ENCODE measurements at regions not wholly inside any gene's neighbourhood (a gene's known extent, or its start where the extent isn't known, plus 50 kb on each side); places are given as distances from the start of the nearest gene placed in this dataset.

- no peak for TF ChIP-seq CTCF (IDR thresholded peaks at IDR 0.05 in 4 of 5, conservative IDR thresholded peaks at IDR 0.05 in 1 of 5)
- TF ChIP-seq POLR2A (IDR thresholded peaks at IDR 0.05) = no peak
- intact Hi-C loops (cut with DNase I; ENCODE audit: low total_unique reads) = loop anchor here (5.0 kb wide), 1 partner anchor 1500 kb away; no protein-coding TSS in a partner anchor
- no peaks in the 10 kb centered on the region for H3K27me3 ChIP-seq
- in situ Hi-C loops (cut with MboI; ENCODE audit: low sequenced_read_pairs in 4 of 4) = loop anchor here in 3 of 4 donors (25.0 kb wide), 2 partner anchors 635 to 660 kb away; no protein-coding TSS in a partner anchor
- ATAC-seq (no peak), DNase-seq (no peak)
- H3K27ac ChIP-seq = no peak overlapping the region
- H3K36me3 ChIP-seq = no peaks in the 10 kb centered on the region
- H3K4me1 ChIP-seq = peaks cover 5% of the 10 kb centered on the region in 2 donors
- no peaks in the 10 kb centered on the region for H3K9me3 ChIP-seq
- no peak overlapping the region for H3K4me3 ChIP-seq
Observed at GRCh38 chr4:157977086-157977485, 195.7 kb downstream of the GASK1B start.

DNA sequence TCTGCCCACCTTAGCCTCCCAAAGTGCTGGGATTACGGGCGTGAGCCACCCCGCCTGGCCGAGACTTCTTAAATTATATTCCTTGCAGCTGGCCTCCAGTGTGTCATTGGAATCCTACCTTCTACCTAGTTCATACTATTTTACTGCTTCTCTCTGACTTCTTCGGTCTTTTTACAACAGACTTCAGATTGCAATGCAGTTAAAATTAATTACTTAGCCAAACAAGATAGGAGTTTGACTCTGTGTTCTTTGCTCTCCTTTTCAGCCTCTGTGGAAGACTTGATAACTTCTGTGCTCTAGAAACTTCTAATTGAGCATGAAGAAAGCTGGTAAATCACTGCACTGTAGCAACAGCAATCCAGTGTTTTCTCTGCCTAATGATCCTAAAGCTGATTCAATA is 199.5 kb downstream of the GASK1B start:
- Histone ChIP-seq H3K9me3 (no peaks in the 10 kb centered on the region), H3K4me1 (no peaks in the 10 kb centered on the region), H3K27ac (no peak overlapping the region), H3K4me3 (no peak overlapping the region), H3K27me3 (no peaks in the 10 kb centered on the region), H3K36me3 (no peaks in the 10 kb centered on the region)
- in situ Hi-C loops (cut with MboI; ENCODE audit: low sequenced_read_pairs in 4 of 4) = loop anchor here in 1 of 4 donors (25.0 kb wide), 1 partner anchor 761 kb away; the partner anchor contains the start of gene GRIA2
- ATAC-seq (no peak), DNase-seq (no peak)
- intact Hi-C loops (cut with DNase I; ENCODE audit: low total_unique reads) = no loop called here
- TF ChIP-seq POLR2A (IDR thresholded peaks at IDR 0.05) = no peak
- no peak for TF ChIP-seq CTCF (IDR thresholded peaks at IDR 0.05 in 4 of 5, conservative IDR thresholded peaks at IDR 0.05 in 1 of 5)

- no peaks in the 10 kb centered on the region for H3K27me3 ChIP-seq
- no peak for DNase-seq
- intact Hi-C loops (cut with DNase I; ENCODE audit: low total_unique reads) = no loop called here
- no peaks in the 10 kb centered on the region for H3K4me1 ChIP-seq
- no peak overlapping the region for H3K4me3 ChIP-seq
- no peak overlapping the region for H3K27ac ChIP-seq
- in situ Hi-C loops (cut with MboI; ENCODE audit: low sequenced_read_pairs in 4 of 4) = loop anchor here in 1 of 4 donors (25.0 kb wide), 1 partner anchor 752 kb away; the partner anchor contains the start of gene GRIA2
- no peak for ATAC-seq
- TF ChIP-seq POLR2A (IDR thresholded peaks at IDR 0.05) (no peak), CTCF (IDR thresholded peaks at IDR 0.05 in 4 of 5, conservative IDR thresholded peaks at IDR 0.05 in 1 of 5) (no peak)
- H3K36me3 ChIP-seq = no peaks in the 10 kb centered on the region
- no peaks in the 10 kb centered on the region for H3K9me3 ChIP-seq
Observed at GRCh38 chr4:157964463-157964862, 208.4 kb downstream of the GASK1B start.

DNA sequence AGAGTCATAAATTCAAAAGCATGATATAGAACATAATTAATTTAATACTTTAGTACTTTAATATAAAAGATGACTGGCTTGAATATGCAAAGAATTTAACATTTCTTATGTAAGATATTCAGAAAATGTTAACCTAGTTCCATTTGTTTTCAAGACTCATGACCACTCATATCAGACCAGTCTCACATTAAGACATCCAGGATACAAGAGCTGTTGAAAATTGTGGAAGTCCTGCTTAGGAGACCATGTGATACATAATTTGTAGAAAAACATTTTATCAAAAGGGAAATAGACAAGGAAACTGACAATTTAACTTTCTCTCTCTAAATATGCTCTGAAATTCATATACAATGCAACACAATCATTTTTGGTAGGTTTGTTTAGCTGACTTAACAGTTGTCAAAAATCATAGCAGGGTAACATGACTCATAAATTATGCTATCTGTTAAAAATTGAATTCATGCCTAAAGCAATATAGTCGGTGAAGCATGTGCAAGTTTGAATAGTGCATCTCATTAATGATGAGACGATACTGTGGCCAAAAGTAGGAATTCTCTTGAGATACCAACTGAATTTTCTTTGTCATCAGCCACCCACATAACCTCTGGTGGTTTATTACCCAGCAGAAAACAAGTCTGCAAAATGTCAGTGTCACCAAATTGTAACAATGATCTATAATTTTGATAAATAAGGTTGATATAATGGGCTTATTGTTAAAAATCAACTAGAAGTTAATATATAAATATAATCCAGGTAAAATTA is 211.4 kb downstream of the GASK1B start:
- TF ChIP-seq CTCF (IDR thresholded peaks at IDR 0.05 in 4 of 5, conservative IDR thresholded peaks at IDR 0.05 in 1 of 5) (no peak), POLR2A (IDR thresholded peaks at IDR 0.05) (no peak)
- Histone ChIP-seq H3K27ac (no peak overlapping the region), H3K4me1 (no peaks in the 10 kb centered on the region), H3K4me3 (no peak overlapping the region), H3K36me3 (no peaks in the 10 kb centered on the region), H3K27me3 (no peaks in the 10 kb centered on the region), H3K9me3 (no peaks in the 10 kb centered on the region)
- intact Hi-C loops (cut with DNase I; ENCODE audit: low total_unique reads) (no loop called here), in situ Hi-C loops (cut with MboI; ENCODE audit: low sequenced_read_pairs in 4 of 4) (loop anchor here in 1 of 4 donors (25.0 kb wide), 1 partner anchor 749 kb away; the partner anchor contains the start of gene GRIA2)
- DNase-seq (no peak), ATAC-seq (no peak)
